Loucy (cell line): ENCODE measurements at regions not wholly inside any gene's neighbourhood (a gene's known extent, or its start where the extent isn't known, plus 50 kb on each side); places are given as distances from the start of the nearest gene placed in this dataset.
"Not testable (repeated sequence)": the region's sequence is repeated elsewhere in the genome, so short reads cannot be mapped to it uniquely, and the experiment has no call there.

Source experiments
- H2AFZ ChIP-seq: fragments of 200-600 bp; sonication (generic); 2 replicates; pipeline ENCODE4 v1.6.0; 2016; ENCODE audit warnings: antibody characterized with exemption, mild to moderate bottlenecking, low read length, moderate library complexity
- H3F3A ChIP-seq: fragments of 200-600 bp; 2 replicates; pipeline ENCODE4 v1.6.0; 2016; ENCODE audit warnings: antibody characterized with exemption, low read depth, mild to moderate bottlenecking
- H3K27me3 ChIP-seq: fragments of 200-600 bp; sonication (generic); 2 replicates; pipeline ENCODE4 v1.6.1; 2014; ENCODE audit warnings: low read length, mild to moderate bottlenecking; ENCODE audit not compliant: insufficient read depth, poor library complexity, severe bottlenecking
- H3K36me3 ChIP-seq: fragments of 200-600 bp; sonication (generic); 2 replicates; pipeline ENCODE4 v1.6.1; 2016; ENCODE audit warnings: low read length; ENCODE audit not compliant: insufficient read depth
- H3K4me1 ChIP-seq: fragments of 200-600 bp; sonication (generic); 2 replicates; pipeline ENCODE4 v1.5.1; 2014; ENCODE audit warnings: low read length, mild to moderate bottlenecking; ENCODE audit not compliant: insufficient read depth, poor library complexity, severe bottlenecking
- H3K4me2 ChIP-seq: fragments of 200-600 bp; sonication (generic); 2 replicates; pipeline ENCODE4 v1.6.0; 2014; ENCODE audit warnings: antibody characterized with exemption, low read length, low read depth, mild to moderate bottlenecking; ENCODE audit not compliant: poor library complexity, severe bottlenecking
- H3K4me3 ChIP-seq: fragments of 200-600 bp; sonication (generic); 2 replicates; pipeline ENCODE4 v1.5.1; 2014; ENCODE audit warnings: low read length, mild to moderate bottlenecking, mixed read lengths; ENCODE audit not compliant: poor library complexity, severe bottlenecking
- H3K79me2 ChIP-seq: fragments of 200-600 bp; sonication (generic); 2 replicates; pipeline ENCODE4 v1.6.1; 2014; ENCODE audit warnings: low read length; ENCODE audit not compliant: insufficient read depth
- H3K9ac ChIP-seq: fragments of 200-600 bp; sonication (generic); 2 replicates; pipeline ENCODE4 v1.6.0; 2014; ENCODE audit warnings: mild to moderate bottlenecking, low read depth, low read length, moderate library complexity; ENCODE audit not compliant: poor library complexity, severe bottlenecking
- H3K9me2 ChIP-seq: fragments of 200-600 bp; sonication (generic); replicated peaks from 2 replicates; pipeline ENCODE4 v1.6.1; 2016; ENCODE audit warnings: low read depth, low read length, mixed read lengths
- H3K9me3 ChIP-seq: fragments of 200-600 bp; sonication (generic); 2 replicates; pipeline ENCODE4 v1.6.1; 2014; ENCODE audit warnings: mild to moderate bottlenecking, antibody characterized with exemption, low read length, low read depth; ENCODE audit not compliant: insufficient read depth
- H4K20me1 ChIP-seq: fragments of 200-600 bp; sonication (generic); 2 replicates; pipeline ENCODE4 v1.6.0; 2014; ENCODE audit warnings: antibody characterized with exemption, low read length, mild to moderate bottlenecking; ENCODE audit not compliant: insufficient read depth, poor library complexity, severe bottlenecking
- EZH2phosphoT487 ChIP-seq: fragments of 200-600 bp; IDR thresholded peaks from 2 replicates; pipeline ENCODE4 v1.6.1; 2018; ENCODE audit warnings: antibody characterized with exemption, mild to moderate bottlenecking, moderate library complexity, borderline replicate concordance
- TF ChIP-seq, protein P1 (sequence below): fragments of 200-600 bp; sonication (generic); conservative IDR thresholded peaks from 2 replicates; pipeline ENCODE4 v1.5.1; 2014; ENCODE audit warnings: mild to moderate bottlenecking, antibody characterized with exemption, low read length

DNA sequence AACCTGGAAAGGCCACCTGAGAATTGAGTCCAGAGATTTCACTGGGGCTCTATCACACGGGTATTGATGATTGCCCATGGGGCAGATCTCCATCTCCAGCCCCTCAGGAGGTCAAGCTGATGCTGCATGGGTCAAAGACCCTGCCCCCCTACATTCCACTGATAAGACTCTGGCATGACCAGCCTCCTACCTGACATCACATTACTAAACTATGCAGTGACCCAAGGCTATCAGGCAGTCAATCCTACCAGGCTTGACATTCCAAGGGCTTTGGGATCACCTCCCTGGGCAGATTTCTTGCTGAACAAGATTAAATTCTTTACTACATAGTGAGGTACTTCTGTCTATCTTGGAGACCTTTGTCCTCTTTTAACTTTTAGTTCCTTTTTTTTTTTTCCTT, 192.7 kb upstream of the STS start:
- H2AFZ ChIP-seq: no peak overlapping the region
- no peaks in the 10 kb centered on the region for H3K27me3 ChIP-seq
- H3K4me1 ChIP-seq: no peaks in the 10 kb centered on the region
- no peaks in the 10 kb centered on the region for H4K20me1 ChIP-seq
- no peaks in the 10 kb centered on the region for H3K36me3 ChIP-seq
- H3K79me2 ChIP-seq: no peaks in the 10 kb centered on the region
- H3K9ac ChIP-seq: no peak overlapping the region
- H3K4me3 ChIP-seq: no peak overlapping the region
- no peaks in the 10 kb centered on the region for H3K9me3 ChIP-seq
- TF ChIP-seq EZH2phosphoT487: no peak
- TF ChIP-seq, protein P1, sequence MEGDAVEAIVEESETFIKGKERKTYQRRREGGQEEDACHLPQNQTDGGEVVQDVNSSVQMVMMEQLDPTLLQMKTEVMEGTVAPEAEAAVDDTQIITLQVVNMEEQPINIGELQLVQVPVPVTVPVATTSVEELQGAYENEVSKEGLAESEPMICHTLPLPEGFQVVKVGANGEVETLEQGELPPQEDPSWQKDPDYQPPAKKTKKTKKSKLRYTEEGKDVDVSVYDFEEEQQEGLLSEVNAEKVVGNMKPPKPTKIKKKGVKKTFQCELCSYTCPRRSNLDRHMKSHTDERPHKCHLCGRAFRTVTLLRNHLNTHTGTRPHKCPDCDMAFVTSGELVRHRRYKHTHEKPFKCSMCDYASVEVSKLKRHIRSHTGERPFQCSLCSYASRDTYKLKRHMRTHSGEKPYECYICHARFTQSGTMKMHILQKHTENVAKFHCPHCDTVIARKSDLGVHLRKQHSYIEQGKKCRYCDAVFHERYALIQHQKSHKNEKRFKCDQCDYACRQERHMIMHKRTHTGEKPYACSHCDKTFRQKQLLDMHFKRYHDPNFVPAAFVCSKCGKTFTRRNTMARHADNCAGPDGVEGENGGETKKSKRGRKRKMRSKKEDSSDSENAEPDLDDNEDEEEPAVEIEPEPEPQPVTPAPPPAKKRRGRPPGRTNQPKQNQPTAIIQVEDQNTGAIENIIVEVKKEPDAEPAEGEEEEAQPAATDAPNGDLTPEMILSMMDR: no peak
- H3K9me2 ChIP-seq: no peaks in the 10 kb centered on the region
- H3F3A ChIP-seq: no peaks in the 10 kb centered on the region
- no peak overlapping the region for H3K4me2 ChIP-seq

DNA sequence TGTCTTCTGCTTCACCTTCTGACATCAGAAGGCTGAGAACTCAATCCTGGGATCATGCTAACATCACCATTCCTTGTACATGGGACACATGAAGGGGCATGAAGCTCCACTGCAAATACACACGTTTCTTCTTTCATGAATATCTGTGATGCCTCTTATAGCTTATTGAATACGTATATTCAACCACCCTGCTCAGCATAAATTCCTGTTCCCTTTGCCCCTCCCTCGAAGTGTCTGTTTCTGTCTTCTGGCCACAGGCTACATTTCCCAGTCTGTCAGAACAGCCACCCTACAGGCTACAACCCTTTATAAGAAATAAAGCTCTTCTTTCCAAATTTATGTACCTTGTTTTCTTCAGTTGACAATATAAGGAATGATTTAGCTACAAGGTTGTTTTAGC, 201.3 kb upstream of the STS start:
- Histone ChIP-seq H3F3A (no peaks in the 10 kb centered on the region), H2AFZ (no peak overlapping the region), H3K4me3 (no peak overlapping the region), H3K4me1 (no peaks in the 10 kb centered on the region), H3K9me3 (no peaks in the 10 kb centered on the region), H3K4me2 (no peak overlapping the region), H3K27me3 (no peaks in the 10 kb centered on the region), H3K9me2 (no peaks in the 10 kb centered on the region), H3K36me3 (no peaks in the 10 kb centered on the region), H4K20me1 (no peaks in the 10 kb centered on the region), H3K9ac (no peak overlapping the region), H3K79me2 (no peaks in the 10 kb centered on the region)
- no peak for TF ChIP-seq EZH2phosphoT487
- TF ChIP-seq, protein P1: no peak

DNA sequence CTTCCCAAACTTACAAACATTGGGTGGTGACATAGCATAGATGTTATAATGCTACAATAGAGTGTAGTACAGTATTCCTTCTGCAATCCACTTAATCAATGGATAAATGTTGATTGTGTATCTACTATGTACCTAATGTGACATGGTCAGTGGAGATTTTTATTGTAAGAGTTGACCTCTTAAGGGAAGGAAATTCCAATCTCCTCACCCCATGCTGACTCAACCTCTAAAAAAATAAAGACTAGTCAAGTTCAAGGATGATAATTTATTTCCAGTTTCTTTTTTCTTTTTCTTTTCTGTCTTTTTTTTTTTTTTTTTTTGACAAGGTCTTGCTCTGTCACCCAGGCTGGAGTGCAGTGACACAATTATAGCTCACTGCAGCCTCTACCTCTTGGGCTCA, 206.5 kb upstream of the STS start:
- Histone ChIP-seq H3K9ac (no peak overlapping the region), H4K20me1 (no peaks in the 10 kb centered on the region), H3F3A (no peaks in the 10 kb centered on the region), H3K4me3 (no peak overlapping the region), H3K79me2 (no peaks in the 10 kb centered on the region), H3K4me2 (no peak overlapping the region), H3K27me3 (no peaks in the 10 kb centered on the region), H3K4me1 (no peaks in the 10 kb centered on the region), H3K9me2 (no peaks in the 10 kb centered on the region), H3K36me3 (no peaks in the 10 kb centered on the region), H3K9me3 (no peaks in the 10 kb centered on the region), H2AFZ (no peak overlapping the region)
- TF ChIP-seq, protein P1: no peak
- no peak for TF ChIP-seq EZH2phosphoT487

DNA sequence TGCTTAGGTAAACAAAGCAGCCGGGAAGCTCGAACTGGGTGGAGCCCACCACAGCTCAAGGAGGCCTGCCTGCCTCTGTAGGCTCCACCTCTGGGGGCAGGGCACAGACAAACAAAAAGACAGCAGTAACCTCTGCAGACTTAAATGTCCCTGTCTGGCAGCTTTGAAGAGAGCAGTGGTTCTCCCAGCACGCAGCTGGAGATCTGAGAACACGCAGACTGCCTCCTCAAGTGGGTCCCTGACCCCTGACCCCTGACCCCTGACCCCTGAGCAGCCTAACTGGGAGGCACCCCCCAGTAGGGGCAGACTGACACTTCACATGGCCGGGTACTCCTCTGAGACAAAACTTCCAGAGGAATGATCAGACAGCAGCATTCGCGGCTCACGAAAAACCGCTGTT, 214.6 kb upstream of the STS start:
- H3K9ac ChIP-seq, H3K4me3 ChIP-seq, H3K9me2 ChIP-seq, H4K20me1 ChIP-seq, H3K4me2 ChIP-seq, H2AFZ ChIP-seq, H3K36me3 ChIP-seq, H3F3A ChIP-seq, H3K4me1 ChIP-seq, H3K27me3 ChIP-seq, H3K79me2 ChIP-seq, H3K9me3 ChIP-seq: not testable (repeated sequence)
